HCT116 (cell line): ENCODE measurements at regions not wholly inside any gene's neighbourhood (a gene's known extent, or its start where the extent isn't known, plus 50 kb on each side); places are given as distances from the start of the nearest gene placed in this dataset.

Source experiments
- ATAC-seq: fragments of 200-7000 bp; cut with Tn5 transposase; 2 replicates; pipeline ENCODE4 v1.9.1; 2020; ENCODE audit warnings: mild to moderate bottlenecking, moderate library complexity
- BruUV-seq: library from RNA; stranded (reverse); fragments of 400-500 nt; replicated peaks from 2 replicates; lab custom pipeline; 2021; lab: Mats Ljungman, UMichigan
- CTCF ChIA-PET: fragments of 300-600 bp; sonication (Branson Sonifier 250); formaldehyde crosslinking; loops from one replicate; lab custom pipeline; 2021; ENCODE audit warnings: antibody characterized with exemption; lab: Charles Lee
- POLR2A ChIA-PET: fragments of 300-600, 350-600 bp; sonication (Branson Sonifier 250); formaldehyde crosslinking; loops from one replicate; lab custom pipeline; 2021; ENCODE audit warnings: antibody characterized with exemption; lab: Charles Lee
- RAD21 ChIA-PET, 2 experiments: fragments of 300-600 bp; sonication (Branson Sonifier 250); formaldehyde crosslinking; loops; one replicate each; lab custom pipeline; 2023; ENCODE audit warnings: low total read pairs in 2 of 2; ENCODE audit not compliant: uncharacterized antibody in 2 of 2, unreplicated experiment in 2 of 2, low non-redundant PET in 1 of 2; lab: Charles Lee
- DNase-seq: peaks from one replicate; pipeline ENCODE4 v3.0.0-alpha.2; 2010; ENCODE audit warnings: low read depth, low spot score
- H2AFZ ChIP-seq: fragments of 200-600 bp; shearing (Covaris generic), sonication (generic); 2 replicates; pipeline ENCODE4 v1.6.1; 2017; ENCODE audit warnings: low read depth, mixed run types, mixed read lengths, antibody characterized with exemption, low read length; ENCODE audit not compliant: poor library complexity, severe bottlenecking
- H3K27ac ChIP-seq: 2 replicates; pipeline ENCODE4 v1.5.1; 2012; ENCODE audit warnings: low read depth, low read length
- H3K27me3 ChIP-seq: fragments of 200-600 bp; sonication (generic); 2 replicates; pipeline ENCODE4 v1.6.1; 2016; ENCODE audit warnings: mixed run types, low read length, mixed read lengths; ENCODE audit not compliant: insufficient read depth
- H3K36me3 ChIP-seq, 2 experiments: fragments of 200-500 bp in 1 of 2; fragments of 200-600 bp in 1 of 2; sonication (Bioruptor generic) in 1 of 2; sonication (generic) in 1 of 2; 2 replicates each; pipeline versions ENCODE4 v1.5.1 to v1.6.1; 2014 to 2016; ENCODE audit warnings: low read length in 2 of 2, inconsistent platforms in 1 of 2, mixed read lengths in 1 of 2, mixed run types in 1 of 2; ENCODE audit not compliant: insufficient read depth in 2 of 2, control insufficient read depth in 1 of 2
- H3K4me1 ChIP-seq, 2 experiments: fragments of 200-600 bp in 1 of 2; sonication (generic) in 1 of 2; 2 replicates each; pipeline versions ENCODE4 v1.5.1 to v1.6.1; 2012 to 2017; ENCODE audit warnings: low read length in 2 of 2, inconsistent platforms in 1 of 2, mild to moderate bottlenecking in 1 of 2, mixed read lengths in 1 of 2, mixed run types in 1 of 2, moderate library complexity in 1 of 2; ENCODE audit not compliant: insufficient read depth in 2 of 2, control insufficient read depth in 1 of 2
- H3K4me2 ChIP-seq: fragments of 200-600 bp; sonication (generic); 2 replicates; pipeline ENCODE4 v1.6.1; 2017; ENCODE audit warnings: mixed run types, low read length, mixed read lengths
- H3K4me3 ChIP-seq, 2 experiments: fragments of 200-600 bp in 1 of 2; sonication (generic) in 1 of 2; replicated peaks in 1 of 2; 2 replicates each; pipeline ENCODE4 v1.5.1; 2011 to 2016; ENCODE audit warnings: low read length in 2 of 2, control low read depth in 1 of 2, low read depth in 1 of 2, mild to moderate bottlenecking in 1 of 2, mixed read lengths in 1 of 2, mixed run types in 1 of 2
- H3K79me2 ChIP-seq: fragments of 200-600 bp; sonication (generic); 2 replicates; pipeline ENCODE4 v1.6.1; 2017; ENCODE audit warnings: mild to moderate bottlenecking, mixed run types, low read length, moderate library complexity, mixed read lengths; ENCODE audit not compliant: insufficient read depth
- H3K9ac ChIP-seq: fragments of 200-600 bp; sonication (generic); 2 replicates; pipeline ENCODE4 v1.6.1; 2016; ENCODE audit warnings: low read length, mixed read lengths
- H3K9me2 ChIP-seq: fragments of 200-600 bp; sonication (generic), shearing (Covaris generic); 2 replicates; pipeline ENCODE4 v1.6.1; 2017; ENCODE audit warnings: mixed run types, mild to moderate bottlenecking, moderate library complexity; ENCODE audit not compliant: insufficient read depth
- H3K9me3 ChIP-seq, 2 experiments: fragments of 200-500 bp in 1 of 2; fragments of 200-600 bp in 1 of 2; sonication (Bioruptor generic) in 1 of 2; sonication (generic) in 1 of 2; 2 replicates each; pipeline ENCODE4 v1.6.1; 2014 to 2017; ENCODE audit warnings: low read length in 2 of 2, mixed read lengths in 2 of 2, inconsistent platforms in 1 of 2, low read depth in 1 of 2, mild to moderate bottlenecking in 1 of 2, mixed run types in 1 of 2, moderate library complexity in 1 of 2; ENCODE audit not compliant: control insufficient read depth in 1 of 2, insufficient read depth in 1 of 2
- H4K20me1 ChIP-seq: fragments of 200-600 bp; sonication (generic), shearing (Covaris generic); 2 replicates; pipeline ENCODE4 v1.6.1; 2017; ENCODE audit warnings: mixed run types, mild to moderate bottlenecking, moderate library complexity; ENCODE audit not compliant: insufficient read depth
- ATF3 ChIP-seq: IDR thresholded peaks from 2 replicates; pipeline ENCODE4 v1.6.1; 2012
- CEBPB ChIP-seq: IDR thresholded peaks from 2 replicates; pipeline ENCODE4 v1.6.1; 2012; ENCODE audit warnings: low read depth
- EGR1 ChIP-seq: IDR thresholded peaks from 2 replicates; pipeline ENCODE4 v1.6.1; 2012; ENCODE audit warnings: low read depth
- ELF1 ChIP-seq: IDR thresholded peaks from 2 replicates; pipeline ENCODE4 v1.6.1; 2012; ENCODE audit warnings: low read depth, borderline replicate concordance
- EZH2 ChIP-seq: fragments of 200-600 bp; sonication (generic); IDR thresholded peaks from 2 replicates; pipeline ENCODE4 v1.6.1; 2017; ENCODE audit warnings: antibody characterized with exemption, mixed run types
- EZH2phosphoT487 ChIP-seq: fragments of 200-600 bp; IDR thresholded peaks from 2 replicates; pipeline ENCODE4 v1.6.1; 2018; ENCODE audit warnings: antibody characterized with exemption, borderline replicate concordance
- FOSL1 ChIP-seq: IDR thresholded peaks from 2 replicates; pipeline ENCODE4 v1.6.1; 2012; ENCODE audit warnings: low read depth
- JUND ChIP-seq: IDR thresholded peaks from 2 replicates; pipeline ENCODE4 v1.6.1; 2012
- MAX ChIP-seq: IDR thresholded peaks from 2 replicates; pipeline ENCODE4 v1.6.1; 2012
- POLR2A ChIP-seq: IDR thresholded peaks from 2 replicates; pipeline ENCODE4 v1.7.0; 2011; ENCODE audit warnings: borderline replicate concordance; ENCODE audit not compliant: insufficient read depth, insufficient read length; ENCODE audit errors: extremely low read depth
- REST ChIP-seq: IDR thresholded peaks from 2 replicates; pipeline ENCODE4 v1.6.1; 2012; ENCODE audit warnings: low read depth
- SP1 ChIP-seq: IDR thresholded peaks from 2 replicates; pipeline ENCODE4 v1.6.1; 2012; ENCODE audit warnings: low read depth
- SRF ChIP-seq: IDR thresholded peaks from 2 replicates; pipeline ENCODE4 v1.6.1; 2012; ENCODE audit warnings: low read depth
- TCF7L2 ChIP-seq: IDR thresholded peaks from 2 replicates; pipeline ENCODE4 v1.7.0; 2011; ENCODE audit warnings: borderline replicate concordance, inconsistent platforms; ENCODE audit not compliant: insufficient read depth, insufficient read length; ENCODE audit errors: extremely low read depth
- ZBTB33 ChIP-seq: IDR thresholded peaks from 2 replicates; pipeline ENCODE4 v1.6.1; 2011; ENCODE audit warnings: mild to moderate bottlenecking, low read length, moderate library complexity; ENCODE audit not compliant: insufficient replicate concordance; ENCODE audit errors: extremely low read depth
- ZNF274 ChIP-seq: fragments of 200-500 bp; sonication (Bioruptor generic); IDR thresholded peaks from 2 replicates; pipeline ENCODE4 v1.6.1; 2014; ENCODE audit warnings: mild to moderate bottlenecking, low read depth, low read length, inconsistent platforms
- intact Hi-C: fragments of 100-400 bp; cut with micrococcal nuclease; formaldehyde crosslinking; loops from 2 replicates; pipeline ENCODE4 v1.10.0; 2022

GRCh38 chr1:102821707-102822106 is 286.6 kb downstream of the COL11A1 start:
- ATAC-seq: no peak
- H3K4me3 ChIP-seq: no peak overlapping the region
- TF ChIP-seq POLR2A: no peak
- TF ChIP-seq TCF7L2: no peak
- TF ChIP-seq ATF3: no peak
- TF ChIP-seq CEBPB: no peak
- no peak overlapping the region for H3K4me2 ChIP-seq
- intact Hi-C loops: no loop called here
- H2AFZ ChIP-seq: no peak overlapping the region
- no peaks in the 10 kb centered on the region for H3K9me3 ChIP-seq
- no peaks in the 10 kb centered on the region for H4K20me1 ChIP-seq
- H3K4me1 ChIP-seq: no peaks in the 10 kb centered on the region
- no peaks in the 10 kb centered on the region for H3K36me3 ChIP-seq
- ChIA-PET RAD21 (no interaction called here), CTCF (no interaction called here), POLR2A (no interaction called here)
- no peaks in the 10 kb centered on the region for H3K79me2 ChIP-seq
- no peaks in the 10 kb centered on the region for H3K27me3 ChIP-seq
- DNase-seq: no peak
- no peak overlapping the region for H3K9ac ChIP-seq
- BruUV-seq: no TSS peak
- H3K27ac ChIP-seq: no peak overlapping the region
- H3K9me2 ChIP-seq: no peaks in the 10 kb centered on the region

- ChIA-PET CTCF (no interaction called here), RAD21 (no interaction called here), POLR2A (no interaction called here)
- Histone ChIP-seq H3K27ac (no peak overlapping the region), H3K9me3 (no peaks in the 10 kb centered on the region), H3K9ac (no peak overlapping the region), H4K20me1 (no peaks in the 10 kb centered on the region), H3K9me2 (no peaks in the 10 kb centered on the region), H3K27me3 (no peaks in the 10 kb centered on the region), H3K4me2 (no peak overlapping the region), H3K79me2 (no peaks in the 10 kb centered on the region), H3K4me1 (no peaks in the 10 kb centered on the region), H2AFZ (no peak overlapping the region), H3K4me3 (no peak overlapping the region), H3K36me3 (no peaks in the 10 kb centered on the region)
- TF ChIP-seq JUND: no peak
- no peak for TF ChIP-seq MAX
- TF ChIP-seq FOSL1: no peak
- TF ChIP-seq EZH2: no peak
- TF ChIP-seq REST: no peak
- no peak for TF ChIP-seq ZBTB33
- TF ChIP-seq TCF7L2: no peak
- TF ChIP-seq EZH2phosphoT487: no peak
- no peak for TF ChIP-seq CEBPB
- no peak for TF ChIP-seq ZNF274
- TF ChIP-seq SRF: no peak
- TF ChIP-seq ELF1: no peak
- TF ChIP-seq EGR1: no peak
- TF ChIP-seq SP1: no peak
- ATAC-seq (no peak), DNase-seq (no peak)
- intact Hi-C loops: no loop called here
- BruUV-seq: no TSS peak
These were observed 307.9 kb downstream of the COL11A1 start for GRCh38 chr1:102800406-102800805.
